ENCODE measurements at regions not wholly inside any gene's neighbourhood (a gene's known extent, or its start where the extent isn't known, plus 50 kb on each side); places are given as distances from the start of the nearest gene placed in this dataset.

- no peak for TF ChIP-seq EZH2phosphoT487 (IDR thresholded peaks at IDR 0.05; ENCODE audit: insufficient read depth, low read depth)
- TF ChIP-seq EZH2 (IDR thresholded peaks at IDR 0.05; ENCODE audit: insufficient read depth, poor library complexity, severe bottlenecking): no peak
Measured at GRCh38 chr4:171181090-171181489, 632.1 kb upstream of the GALNTL6 start.

Measured in GM23248 (cell line).